OCI-LY7 (cell line): ENCODE measurements at regions not wholly inside any gene's neighbourhood (a gene's known extent, or its start where the extent isn't known, plus 50 kb on each side); places are given as distances from the start of the nearest gene placed in this dataset.
"Not testable (repeated sequence)": the region's sequence is repeated elsewhere in the genome, so short reads cannot be mapped to it uniquely, and the experiment has no call there.

Experiments used
- BruUV-seq: library from RNA; stranded (reverse); fragments of 400-500 nt; replicated peaks from 2 replicates; lab custom pipeline; 2021; lab: Mats Ljungman, UMichigan
- CTCF ChIA-PET: fragments of 300-600 bp; sonication (Branson Sonifier 250); formaldehyde crosslinking; loops from one replicate; lab custom pipeline; 2022; ENCODE audit warnings: antibody characterized with exemption; ENCODE audit not compliant: unreplicated experiment; lab: Charles Lee
- POLR2A ChIA-PET: fragments of 300-600 bp; sonication (Branson Sonifier 250); formaldehyde crosslinking; loops from one replicate; lab custom pipeline; 2022; ENCODE audit warnings: antibody characterized with exemption; lab: Charles Lee
- DNase-seq: peaks from one replicate; pipeline ENCODE4 v3.0.0-alpha.2; 2015; ENCODE audit warnings: low spot score
- H2AFZ ChIP-seq: fragments of 200-600 bp; sonication (generic), shearing (Covaris generic); 2 replicates; pipeline ENCODE4 v1.6.1; 2014; ENCODE audit warnings: mild to moderate bottlenecking, antibody characterized with exemption, low read length, moderate library complexity
- H3K27ac ChIP-seq: fragments of 200-600 bp; sonication (generic); 2 replicates; pipeline ENCODE4 v1.5.1; 2014; ENCODE audit warnings: mixed run types, low read depth, mild to moderate bottlenecking, moderate library complexity, low read length, inconsistent platforms; ENCODE audit not compliant: poor library complexity, severe bottlenecking
- H3K36me3 ChIP-seq: fragments of 200-600 bp; sonication (generic); 2 replicates; pipeline ENCODE4 v1.6.1; 2014; ENCODE audit warnings: mild to moderate bottlenecking, antibody characterized with exemption, low read length, moderate library complexity, mixed read lengths; ENCODE audit not compliant: insufficient read depth
- H3K4me1 ChIP-seq: fragments of 200-600 bp; sonication (generic); 2 replicates; pipeline ENCODE4 v1.5.1; 2014; ENCODE audit warnings: mild to moderate bottlenecking, low read length; ENCODE audit not compliant: insufficient read depth, poor library complexity, severe bottlenecking
- H3K4me2 ChIP-seq: fragments of 200-600 bp; sonication (generic); 2 replicates; pipeline ENCODE4 v1.6.1; 2014; ENCODE audit warnings: mild to moderate bottlenecking, low read length
- H3K4me3 ChIP-seq: fragments of 200-600 bp; sonication (generic); 2 replicates; pipeline ENCODE4 v1.5.1; 2014; ENCODE audit warnings: mild to moderate bottlenecking, low read depth, low read length; ENCODE audit not compliant: poor library complexity, severe bottlenecking
- H3K79me2 ChIP-seq: fragments of 200-600 bp; sonication (generic); 2 replicates; pipeline ENCODE4 v1.6.1; 2016; ENCODE audit warnings: low read depth, mild to moderate bottlenecking, low read length, moderate library complexity, mixed read lengths; ENCODE audit not compliant: insufficient read depth
- H3K9me2 ChIP-seq: fragments of 200-600 bp; sonication (generic); 2 replicates; pipeline ENCODE4 v1.6.1; 2016; ENCODE audit warnings: mild to moderate bottlenecking, low read length, mixed read lengths; ENCODE audit not compliant: insufficient read depth
- H3K9me3 ChIP-seq: fragments of 200-600 bp; sonication (generic); 2 replicates; pipeline ENCODE4 v1.6.1; 2014; ENCODE audit warnings: mild to moderate bottlenecking, mixed run types, low read length, mixed read lengths
- H4K20me1 ChIP-seq: fragments of 200-600 bp; sonication (generic); 2 replicates; pipeline ENCODE4 v1.6.1; 2014; ENCODE audit warnings: mild to moderate bottlenecking, antibody characterized with exemption, low read length, moderate library complexity, mixed read lengths; ENCODE audit not compliant: insufficient read depth
- CTCF ChIP-seq: fragments of 200-600 bp; sonication (generic); conservative IDR thresholded peaks from 2 replicates; pipeline ENCODE4 v1.5.1; 2014; ENCODE audit warnings: mild to moderate bottlenecking, antibody characterized with exemption, low read length, moderate library complexity, mixed read lengths
- EZH2phosphoT487 ChIP-seq: fragments of 200-600 bp; sonication (generic); IDR thresholded peaks from 2 replicates; pipeline ENCODE4 v1.6.1; 2018; ENCODE audit warnings: low read depth, borderline replicate concordance, mild to moderate bottlenecking, mixed run types, antibody characterized with exemption, low read length, moderate library complexity, mixed read lengths
- intact Hi-C: fragments of 100-400 bp; cut with micrococcal nuclease; formaldehyde crosslinking; loops from one replicate; pipeline ENCODE4 v1.10.0; 2022; ENCODE audit not compliant: unreplicated experiment

GRCh38 chr10:36421992-36422391 is 703.4 kb upstream of the ANKRD30A start:
- CTCF ChIA-PET: no interaction called here
- POLR2A ChIA-PET: no interaction called here
- Histone ChIP-seq H3K79me2 (no peaks in the 10 kb centered on the region), H3K4me1 (no peaks in the 10 kb centered on the region), H3K27ac (no peak overlapping the region), H3K4me2 (no peak overlapping the region), H3K9me2 (no peaks in the 10 kb centered on the region), H3K4me3 (no peak overlapping the region), H3K9me3 (no peaks in the 10 kb centered on the region), H2AFZ (no peak overlapping the region), H4K20me1 (no peaks in the 10 kb centered on the region), H3K36me3 (no peaks in the 10 kb centered on the region)
- intact Hi-C loops: no loop called here
- DNase-seq: no peak
- TF ChIP-seq EZH2phosphoT487: no peak
- TF ChIP-seq CTCF: no peak
- BruUV-seq: no TSS peak

GRCh38 chr10:36416513-36416912 is 708.9 kb upstream of the ANKRD30A start:
- CTCF ChIA-PET: no interaction called here
- no peak for TF ChIP-seq EZH2phosphoT487
- no peak for TF ChIP-seq CTCF
- Histone ChIP-seq H4K20me1 (no peaks in the 10 kb centered on the region), H3K27ac (no peak overlapping the region), H3K79me2 (no peaks in the 10 kb centered on the region), H2AFZ (no peak overlapping the region), H3K9me2 (no peaks in the 10 kb centered on the region), H3K9me3 (no peaks in the 10 kb centered on the region), H3K4me3 (no peak overlapping the region), H3K4me2 (no peak overlapping the region), H3K36me3 (no peaks in the 10 kb centered on the region), H3K4me1 (no peaks in the 10 kb centered on the region)
- BruUV-seq: no TSS peak
- DNase-seq: no peak
- intact Hi-C loops: no loop called here
- POLR2A ChIA-PET: no interaction called here

GRCh38 chr10:36412942-36413341 is 712.5 kb upstream of the ANKRD30A start:
- H3K79me2 ChIP-seq: no peaks in the 10 kb centered on the region
- no peaks in the 10 kb centered on the region for H3K9me3 ChIP-seq
- ChIA-PET CTCF (no interaction called here), POLR2A (no interaction called here)
- no peak overlapping the region for H3K4me2 ChIP-seq
- no TSS peak for BruUV-seq
- intact Hi-C loops: no loop called here
- no peaks in the 10 kb centered on the region for H4K20me1 ChIP-seq
- no peaks in the 10 kb centered on the region for H3K4me1 ChIP-seq
- TF ChIP-seq EZH2phosphoT487 (no peak), CTCF (no peak)
- H3K9me2 ChIP-seq: no peaks in the 10 kb centered on the region
- no peak overlapping the region for H3K27ac ChIP-seq
- no peak for DNase-seq
- no peak overlapping the region; the same call in 1 of the 2 replicates for H2AFZ ChIP-seq
- H3K4me3 ChIP-seq: no peak overlapping the region
- H3K36me3 ChIP-seq: no peaks in the 10 kb centered on the region

- BruUV-seq, H3K9me2 ChIP-seq, H3K36me3 ChIP-seq, CTCF ChIA-PET, H3K79me2 ChIP-seq, H3K9me3 ChIP-seq, H2AFZ ChIP-seq, H3K4me3 ChIP-seq, H3K4me2 ChIP-seq, H3K27ac ChIP-seq, intact Hi-C loops, DNase-seq, POLR2A ChIA-PET, H3K4me1 ChIP-seq, H4K20me1 ChIP-seq: not testable (repeated sequence)
Measured at GRCh38 chr10:36400238-36400637, 725.2 kb upstream of the ANKRD30A start.
